ENCODE measurements at regions not wholly inside any gene's neighbourhood (a gene's known extent, or its start where the extent isn't known, plus 50 kb on each side); places are given as distances from the start of the nearest gene placed in this dataset.

GRCh38 chr12:126747530-126748149, 1519.3 kb upstream of the TMEM132C start:
- no peak overlapping the region for H3K4me3 ChIP-seq
- ChIA-PET POLR2A (no interaction called here), RAD21 (ENCODE audit: unreplicated experiment) (interaction anchor here (1.2 to 1.8 kb wide), 2 partner anchors 677 to 1345 kb away, joined by 4 read pairs; no protein-coding TSS in a partner anchor), CTCF (interaction anchor here (0.5 to 2.6 kb wide), 16 partner anchors 8 to 1153 kb away, joined by 3 to 11 read pairs (median 4); no protein-coding TSS in a partner anchor), SMC1A (ENCODE audit: uncharacterized antibody, unreplicated experiment) (interaction anchor here (0.8 to 2.1 kb wide), 6 partner anchors 8 to 1213 kb away, joined by 3 to 6 read pairs (median 3); no protein-coding TSS in a partner anchor)
- no peaks in the 10 kb centered on the region for H3K79me2 ChIP-seq (ENCODE audit: control insufficient read depth, insufficient read depth, low read length)
- intact Hi-C loops (cut with micrococcal nuclease; ENCODE audit: unreplicated experiment), result loop anchor here (5.0 kb wide), 2 partner anchors 680 to 1565 kb away; no protein-coding TSS in a partner anchor
- ATAC-seq (peak; percentile 73), DNase-seq (ENCODE audit: low read depth, low spot score) (no peak), FAIRE-seq (no peak)
- no peak overlapping the region for H3K4me2 ChIP-seq (ENCODE audit: control insufficient read depth, insufficient read depth)
- no peaks in the 10 kb centered on the region for H3K9me3 ChIP-seq (replicated peaks; ENCODE audit: control insufficient read depth, insufficient read depth, low read length)
- peak; percentile 34; the same call in 1 of the 2 replicates for TF ChIP-seq SMC3 (IDR thresholded peaks at IDR 0.05; ENCODE audit: borderline replicate concordance, low read length)
- TF ChIP-seq CTCF (IDR thresholded peaks at IDR 0.05 in 2 of 3, conservative IDR thresholded peaks at IDR 0.05 in 1 of 3; ENCODE audit: control insufficient read depth in 2 of 3, extremely low read depth in 1 of 3, insufficient read depth in 1 of 3, low read depth in 3 of 3, low read length in 3 of 3), result peak; percentile 55 to 76 (median 65)
- no peak for TF ChIP-seq DPF2 (IDR thresholded peaks at IDR 0.05)
- TF ChIP-seq RAD21 (IDR thresholded peaks at IDR 0.05; ENCODE audit: insufficient read depth, low read depth, low read length), result peak; percentile 40
- TF ChIP-seq HDAC6 (IDR thresholded peaks at IDR 0.05; ENCODE audit: unreplicated experiment), result no peak
- TF ChIP-seq ZBED1 (IDR thresholded peaks at IDR 0.05; ENCODE audit: borderline replicate concordance), result no peak
- H3K27me3 ChIP-seq (replicated peaks in 1 of 2; ENCODE audit: control insufficient read depth in 2 of 2, insufficient read depth in 2 of 2, low read length in 1 of 2), result no peaks in the 10 kb centered on the region
- no peak overlapping the region for H3K9ac ChIP-seq (ENCODE audit: control insufficient read depth, insufficient read depth, low read length)
- H4K20me1 ChIP-seq (ENCODE audit: control insufficient read depth, insufficient read depth), result no peaks in the 10 kb centered on the region
- no peak overlapping the region for H3K27ac ChIP-seq (ENCODE audit: control insufficient read depth, insufficient read depth)
- H2AFZ ChIP-seq (ENCODE audit: control insufficient read depth, low read depth, low read length), result no peak overlapping the region
- no peaks in the 10 kb centered on the region for H3K4me1 ChIP-seq (ENCODE audit: control insufficient read depth, insufficient read depth, low read length)
- no TSS peak for BruUV-seq (replicated peaks)
- H3K36me3 ChIP-seq (ENCODE audit: control insufficient read depth in 2 of 2, insufficient read depth in 2 of 2, low read length in 1 of 2), result no peaks in the 10 kb centered on the region
- in situ Hi-C loops (cut with MboI), result no loop called here
- 48% methylated on average over 11 of the region's 11 CpGs for WGBS (ENCODE audit: insufficient coverage, insufficient replicate concordance, low lambda C conversion rate, missing lambda C conversion rate)
